ENCODE measurements at regions not wholly inside any gene's neighbourhood (a gene's known extent, or its start where the extent isn't known, plus 50 kb on each side); places are given as distances from the start of the nearest gene placed in this dataset.

- TF ChIP-seq GATA2 (IDR thresholded peaks at IDR 0.05; ENCODE audit: low read depth, low read length) (no peak), GATA3 (IDR thresholded peaks at IDR 0.05; ENCODE audit: low read depth, low read length) (no peak)
Measured at GRCh38 chr1:222970040-222970439, 155.2 kb downstream of the DISP1 start.
